HTR-8/SVneo (cell line): ENCODE measurements at regions not wholly inside any gene's neighbourhood (a gene's known extent, or its start where the extent isn't known, plus 50 kb on each side); places are given as distances from the start of the nearest gene placed in this dataset.
A peak's percentile ranks its signal among the peaks of the same experiment; 100 is the strongest.

Experiments used
- DNase-seq: peaks from one replicate; pipeline ENCODE4 v3.0.0; 2011; ENCODE audit warnings: low spot score, mixed read lengths; ENCODE audit not compliant: insufficient read length
- FAIRE-seq: peaks from 2 replicates; lab custom pipeline; 2011; peaks lifted over from hg19 to GRCh38; lab: Jason Lieb, UNC

- DNase-seq (no peak), FAIRE-seq (peak; percentile 38)
These were observed 56.3 kb upstream of the ELL2 start for GRCh38 chr5:96017951-96018350.

- FAIRE-seq (no peak), DNase-seq (no peak)
These were observed 54.6 kb upstream of the ELL2 start for GRCh38 chr5:96016216-96016615.

DNA sequence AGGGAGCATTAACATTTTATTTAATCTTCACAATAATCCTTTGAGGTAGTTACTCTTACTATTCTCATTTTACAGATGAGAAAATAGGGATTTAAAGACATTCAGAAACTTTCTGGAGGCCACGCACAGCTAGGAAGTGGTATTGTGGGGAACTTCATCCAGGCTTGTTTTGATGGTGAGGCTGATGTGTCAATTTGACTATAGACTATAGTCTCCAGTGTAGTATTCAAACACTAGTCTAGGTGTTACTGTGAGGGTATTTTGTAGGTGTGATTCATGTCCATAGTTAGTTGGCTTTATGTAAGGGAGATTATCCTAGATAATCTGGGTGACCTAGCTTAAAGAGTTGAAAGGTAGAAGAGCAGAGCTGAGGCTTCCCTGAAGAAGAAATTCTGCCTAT lies 54.1 kb upstream of the ELL2 start:
- FAIRE-seq (no peak), DNase-seq (no peak)

DNA sequence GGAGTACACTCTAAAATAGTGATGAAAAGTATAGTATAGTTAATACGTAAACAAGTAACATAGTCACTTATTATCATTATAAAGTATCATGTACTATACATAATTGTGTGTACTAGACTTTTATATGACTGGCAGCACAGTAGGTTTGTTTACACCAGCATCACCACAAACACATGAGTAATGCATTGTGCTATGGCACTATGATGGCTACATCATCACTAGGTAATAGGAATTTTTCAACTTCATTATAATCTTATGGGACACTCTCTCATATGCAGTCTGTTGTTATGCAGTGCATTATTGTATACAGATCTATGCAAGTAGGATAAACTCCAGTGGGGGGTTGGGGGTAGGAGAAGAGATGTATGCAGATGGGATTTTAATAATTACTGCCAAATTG lies 52.7 kb upstream of the ELL2 start:
- no peak for DNase-seq
- no peak for FAIRE-seq

DNA sequence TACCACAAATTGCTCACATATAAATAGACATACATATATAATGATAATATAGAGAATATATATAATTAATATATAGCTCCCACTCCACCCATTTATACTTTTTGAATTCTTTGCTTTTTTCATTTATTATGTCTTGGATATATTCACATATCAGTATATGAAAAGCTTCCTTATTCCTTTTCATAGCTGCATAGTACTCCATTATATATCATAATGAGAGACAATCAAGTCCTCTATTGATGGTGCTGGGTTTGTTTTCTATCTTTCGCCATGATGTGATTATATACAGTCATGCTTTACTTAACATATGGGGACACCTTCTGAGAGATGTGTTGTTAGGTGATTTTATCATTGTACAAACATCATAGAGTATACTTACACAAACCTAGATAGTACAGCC lies 51.6 kb upstream of the ELL2 start:
- FAIRE-seq (no peak), DNase-seq (no peak)

DNA sequence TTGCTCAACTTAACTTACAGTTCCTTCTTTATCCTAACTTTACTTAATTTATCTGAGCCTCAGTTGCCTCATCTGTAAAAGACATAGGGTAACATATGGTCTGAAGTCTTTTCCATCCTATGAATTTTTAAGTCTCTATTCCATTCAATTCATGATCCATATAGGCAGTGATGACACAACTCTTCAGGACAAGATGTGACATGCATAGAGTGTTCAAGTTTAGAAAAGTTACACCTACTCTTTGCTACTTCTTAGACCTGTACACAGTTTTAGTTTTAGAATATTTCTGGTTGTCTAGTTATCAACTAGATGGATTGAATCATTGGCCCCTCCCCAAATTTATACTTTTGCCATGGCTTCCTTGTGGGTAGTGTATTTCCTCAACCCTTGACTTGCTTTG lies 50.7 kb upstream of the ELL2 start:
- no peak for DNase-seq
- FAIRE-seq = no peak
